HG02973 (cell line): ENCODE measurements at regions not wholly inside any gene's neighbourhood (a gene's known extent, or its start where the extent isn't known, plus 50 kb on each side); places are given as distances from the start of the nearest gene placed in this dataset.

Source experiments
- ATAC-seq: cut with Tn5 transposase; IDR thresholded peaks from one replicate; pipeline ENCODE4 v1.9.1; 2021; ENCODE audit warnings: moderate library complexity; ENCODE audit not compliant: unreplicated experiment

GRCh38 chr2:118222672-118223421, 134.6 kb downstream of the INSIG2 start:
- ATAC-seq = no peak

GRCh38 chr2:118222273-118222594, 134.0 kb downstream of the INSIG2 start:
- ATAC-seq = no peak

- peak; percentile 66 for ATAC-seq
Measured at GRCh38 chr2:118221536-118222272, 133.4 kb downstream of the INSIG2 start.

GRCh38 chr2:118219611-118220010, 131.3 kb downstream of the INSIG2 start:
- ATAC-seq = no peak

- ATAC-seq = no peak
Measured at GRCh38 chr2:118216224-118216623, 128.0 kb downstream of the INSIG2 start.

GRCh38 chr2:118209727-118210126, 121.5 kb downstream of the INSIG2 start:
- no peak for ATAC-seq

- ATAC-seq = no peak
Measured at GRCh38 chr2:118207889-118208288, 119.6 kb downstream of the INSIG2 start.

- ATAC-seq = peak; percentile 84
Measured at GRCh38 chr2:118202707-118203303, 114.5 kb downstream of the INSIG2 start.

GRCh38 chr2:118198268-118198667, 110.0 kb downstream of the INSIG2 start:
- ATAC-seq = no peak

GRCh38 chr2:118197011-118197675, 108.9 kb downstream of the INSIG2 start:
- ATAC-seq = peak; percentile 65

GRCh38 chr2:118190474-118190873, 102.2 kb downstream of the INSIG2 start:
- ATAC-seq = no peak

GRCh38 chr2:118186858-118187254, 98.6 kb downstream of the INSIG2 start:
- no peak for ATAC-seq

- ATAC-seq = peak; percentile 89
Measured at GRCh38 chr2:118186110-118186857, 98.0 kb downstream of the INSIG2 start.

- ATAC-seq = peak; percentile 78
Measured at GRCh38 chr2:118185210-118186109, 97.2 kb downstream of the INSIG2 start.

- ATAC-seq = no peak
Measured at GRCh38 chr2:118183381-118183780, 95.1 kb downstream of the INSIG2 start.

GRCh38 chr2:118179445-118179844, 91.2 kb downstream of the INSIG2 start:
- ATAC-seq = no peak

- no peak for ATAC-seq
Measured at GRCh38 chr2:118177884-118178283, 89.6 kb downstream of the INSIG2 start.

- no peak for ATAC-seq
Measured at GRCh38 chr2:118177318-118177717, 89.0 kb downstream of the INSIG2 start.

- no peak for ATAC-seq
Measured at GRCh38 chr2:118176601-118177000, 88.3 kb downstream of the INSIG2 start.

- no peak for ATAC-seq
Measured at GRCh38 chr2:118171546-118171945, 83.3 kb downstream of the INSIG2 start.
